ENCODE measurements at regions not wholly inside any gene's neighbourhood (a gene's known extent, or its start where the extent isn't known, plus 50 kb on each side); places are given as distances from the start of the nearest gene placed in this dataset.

DNA sequence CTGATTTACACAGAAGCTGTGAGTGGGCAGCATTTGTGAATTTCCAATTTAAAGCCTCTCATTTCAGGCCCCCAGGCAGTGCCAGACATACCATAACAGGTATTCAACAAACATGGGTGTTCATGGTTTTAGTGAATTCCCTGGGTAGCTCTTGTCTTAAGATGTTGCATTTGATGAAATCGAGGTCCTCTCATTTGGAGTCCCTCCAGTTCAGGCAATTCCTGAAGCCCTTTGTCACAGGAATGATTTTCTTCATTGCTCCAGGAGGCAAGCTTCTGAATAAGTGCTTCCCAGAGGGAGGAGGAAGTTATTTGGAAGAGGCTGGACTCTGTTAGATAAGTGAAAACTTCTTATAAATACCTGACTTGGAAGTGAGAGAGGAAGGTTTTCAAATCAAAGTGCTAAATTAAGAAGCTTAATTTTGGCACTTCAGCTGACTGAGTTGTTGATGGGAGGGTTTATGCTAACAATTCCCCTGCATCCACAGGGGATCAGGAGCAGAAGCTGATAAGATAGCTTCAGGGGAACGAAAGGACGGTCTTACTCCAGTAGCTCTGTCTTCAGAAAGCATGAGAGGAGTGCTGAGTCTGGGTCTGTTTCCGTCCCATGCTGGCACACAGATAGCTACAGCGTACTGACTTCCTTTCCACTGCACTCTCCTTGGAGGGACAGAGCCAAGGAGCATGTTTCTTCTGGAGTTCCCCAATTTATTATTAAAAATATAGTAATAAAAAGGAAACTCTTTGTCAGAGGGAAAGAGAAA is 543.1 kb downstream of the GBA3 start:
- DNase-seq, result peak; percentile 56

DNA sequence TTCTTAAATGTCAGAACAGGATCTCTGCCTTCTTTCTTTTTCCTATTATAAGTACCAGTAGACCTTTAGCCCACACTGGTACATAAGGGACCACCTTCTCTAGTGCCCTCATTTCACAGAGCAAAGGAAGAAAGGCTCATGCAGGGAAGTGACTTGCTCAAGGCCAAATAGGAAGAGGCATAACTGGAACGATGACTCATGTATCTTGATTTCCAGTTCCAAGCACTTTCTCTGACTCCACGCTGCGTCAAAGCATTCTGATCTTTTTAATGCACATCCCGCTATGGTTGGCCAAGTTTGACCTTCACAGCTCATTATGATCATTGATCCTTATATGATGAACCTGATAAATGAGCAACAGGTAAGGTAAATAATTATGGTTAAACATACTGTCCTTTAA is 542.0 kb downstream of the GBA3 start:
- peak; percentile 42 for DNase-seq

DNA sequence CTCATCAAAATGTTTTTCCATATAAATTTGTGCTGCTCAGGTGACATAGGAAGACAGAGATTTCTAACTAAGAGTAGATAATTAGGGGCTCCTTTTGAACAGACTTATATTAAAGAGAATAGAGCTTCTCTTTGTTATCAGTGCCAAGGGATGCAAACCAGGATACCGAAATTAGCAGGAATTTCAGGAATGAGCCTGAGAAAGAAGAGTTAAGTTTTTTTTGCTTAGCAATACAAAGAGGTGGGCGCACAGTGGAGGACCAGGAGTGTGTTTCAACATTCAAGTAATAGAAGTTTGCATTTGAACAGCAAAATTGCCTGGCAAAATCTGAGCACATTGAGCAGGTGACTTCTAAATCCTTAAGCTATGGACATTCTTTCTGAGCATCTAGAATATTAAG is 541.3 kb downstream of the GBA3 start:
- DNase-seq, result peak; percentile 2

DNA sequence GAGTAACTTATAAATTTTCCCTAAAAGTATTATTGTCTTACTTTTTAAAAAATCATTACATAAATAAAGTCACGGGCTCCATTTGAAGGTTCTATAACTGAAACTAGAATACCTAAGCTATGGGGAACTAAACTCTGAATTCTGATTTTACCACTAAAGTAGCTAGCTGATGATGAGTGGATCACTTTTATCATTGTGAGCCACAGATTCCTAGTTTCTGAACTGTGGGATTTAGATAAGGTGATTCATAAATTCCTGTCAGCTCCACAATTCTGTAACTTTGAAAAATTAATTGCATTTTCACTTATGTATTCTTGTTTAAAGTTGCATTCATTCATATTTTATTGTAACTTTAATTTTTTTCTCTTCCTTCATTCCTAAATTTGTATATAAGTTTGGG is 540.9 kb downstream of the GBA3 start:
- peak; percentile 69 for DNase-seq

DNA sequence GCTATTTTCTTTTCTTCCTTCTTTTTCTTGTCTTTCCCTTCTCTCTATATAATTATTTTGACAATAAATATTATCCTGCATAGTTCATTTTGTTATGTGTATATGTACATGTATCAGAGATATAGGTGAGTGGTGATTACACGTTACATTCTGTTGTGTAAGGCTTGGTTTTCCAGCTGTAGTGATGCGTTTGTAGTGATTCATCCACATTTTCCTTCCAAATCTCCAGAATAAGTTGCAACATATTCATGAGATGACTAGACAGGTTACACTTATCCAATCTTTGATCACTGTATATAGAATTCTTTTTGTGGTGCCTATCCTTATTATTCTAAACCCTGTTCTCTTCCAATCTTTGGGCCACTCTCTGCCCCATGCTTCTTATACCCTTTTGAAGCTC is 540.2 kb downstream of the GBA3 start:
- DNase-seq, result peak; percentile 79

DNA sequence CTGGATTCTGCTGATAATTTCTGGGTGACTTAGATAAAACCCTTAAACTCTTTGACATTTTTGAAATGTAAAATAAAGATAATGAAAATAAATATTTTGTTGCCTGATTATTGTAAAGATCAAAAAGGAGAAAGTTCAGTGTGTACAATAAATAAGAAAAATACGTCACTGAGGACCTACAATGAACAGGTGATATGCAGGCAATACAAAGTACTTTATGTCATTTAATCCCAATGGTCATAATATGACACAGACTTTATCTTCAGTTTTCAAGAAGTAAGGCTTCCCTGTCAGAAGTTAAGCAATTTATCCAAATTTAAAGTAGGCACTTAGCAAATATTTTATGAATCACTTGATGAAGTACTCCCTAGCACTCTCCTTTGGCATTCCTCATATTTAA is 532.8 kb downstream of the GBA3 start:
- DNase-seq, result no peak

DNA sequence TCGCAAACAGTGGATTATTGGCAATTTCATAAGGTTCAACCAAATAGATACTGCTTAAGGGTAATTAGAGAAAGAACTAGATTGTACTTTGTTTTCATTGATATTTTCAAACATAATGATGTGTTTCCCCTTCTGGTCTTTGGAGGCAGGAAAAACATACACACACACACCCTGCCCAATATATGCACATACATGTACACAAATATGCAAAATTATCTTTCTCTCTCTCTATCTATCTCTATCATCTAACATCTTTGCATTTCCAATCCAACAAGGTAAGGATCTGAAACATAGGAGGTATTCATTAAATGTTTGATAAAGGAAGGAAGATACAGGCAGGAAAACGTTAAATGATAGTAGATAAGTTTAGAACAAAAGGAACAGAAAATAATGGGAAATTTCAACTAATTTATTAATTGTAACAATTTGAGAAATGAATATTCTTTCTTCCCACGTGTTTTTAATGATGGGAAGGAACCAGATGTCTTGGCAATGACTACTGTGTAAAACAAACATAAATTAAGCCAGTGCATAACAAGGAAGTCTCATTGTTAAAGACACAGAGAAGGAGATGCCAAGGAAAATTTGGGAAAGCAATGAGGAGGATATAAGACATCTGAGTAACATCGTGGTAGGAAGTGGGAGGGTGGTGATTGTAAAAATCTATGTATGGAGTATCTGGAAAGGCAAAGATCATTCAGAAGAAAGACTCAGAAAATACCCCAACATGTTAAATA is 532.1 kb downstream of the GBA3 start:
- no peak for DNase-seq

DNA sequence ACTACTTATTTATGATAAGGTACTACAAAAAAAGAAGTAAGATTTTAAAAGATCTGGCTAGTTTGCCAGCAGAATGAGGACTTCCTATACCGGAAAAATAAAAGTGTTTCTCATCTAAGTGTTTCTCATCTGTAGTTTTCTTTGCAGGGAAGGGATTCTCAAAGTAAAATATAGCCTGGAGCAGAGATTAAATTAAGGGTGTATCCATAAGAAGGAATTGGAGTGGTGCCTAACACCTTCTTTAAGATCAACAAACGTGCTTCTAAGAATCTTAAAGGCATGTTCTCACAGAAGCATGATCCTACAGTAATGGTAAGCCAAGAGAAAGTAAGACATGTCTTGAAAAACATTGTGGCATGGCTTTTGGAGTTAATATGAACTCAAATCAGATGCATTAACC is 528.2 kb downstream of the GBA3 start:
- DNase-seq, result no peak

DNA sequence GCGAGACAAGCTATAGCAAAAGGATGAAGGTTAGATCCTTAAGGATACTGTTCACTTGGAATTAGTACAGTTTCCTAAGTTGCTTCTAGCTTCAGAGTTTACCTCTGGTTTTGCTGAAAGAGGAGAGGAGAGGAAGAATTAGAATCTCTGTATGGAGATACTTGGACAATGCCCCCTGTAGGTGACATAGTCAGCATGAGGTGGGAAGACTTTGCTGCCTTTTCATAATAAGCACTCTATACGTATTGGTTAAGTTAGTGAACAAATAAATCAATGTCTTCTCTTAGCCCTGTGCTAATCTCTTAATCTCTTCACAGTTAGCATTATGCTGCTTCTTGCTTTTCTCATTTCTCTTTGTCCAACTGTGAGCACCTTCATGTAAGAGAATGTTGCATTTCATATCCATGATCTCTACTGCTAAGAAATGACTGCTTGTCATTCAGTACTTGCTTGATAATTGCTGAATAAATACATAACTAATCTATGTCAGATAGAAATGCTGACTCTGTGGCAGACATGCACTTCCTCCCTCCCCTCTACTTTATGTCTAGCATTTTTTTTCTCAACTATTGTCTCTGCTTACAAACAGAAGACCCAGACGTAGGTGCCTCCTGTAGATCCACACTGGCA is 527.2 kb downstream of the GBA3 start:
- no peak for DNase-seq

DNA sequence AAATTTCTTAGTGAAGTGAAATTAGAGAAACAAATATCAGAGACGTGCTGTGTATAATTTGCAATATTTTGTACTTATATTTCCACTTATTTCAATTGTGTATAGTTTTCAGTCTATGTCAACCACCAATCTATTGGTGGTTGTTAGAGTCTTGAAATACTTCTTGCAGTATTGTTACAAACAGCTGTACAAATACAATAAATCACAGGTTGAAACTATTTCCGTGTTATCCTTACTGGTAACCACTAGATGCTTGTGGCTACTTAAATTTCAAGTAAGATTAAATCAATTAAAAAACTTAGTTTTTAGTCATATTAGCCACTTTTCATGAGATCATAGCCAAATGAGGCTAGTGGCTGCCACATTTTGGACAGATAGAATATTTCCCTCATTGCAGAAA is 520.5 kb downstream of the GBA3 start:
- no peak for DNase-seq

DNA sequence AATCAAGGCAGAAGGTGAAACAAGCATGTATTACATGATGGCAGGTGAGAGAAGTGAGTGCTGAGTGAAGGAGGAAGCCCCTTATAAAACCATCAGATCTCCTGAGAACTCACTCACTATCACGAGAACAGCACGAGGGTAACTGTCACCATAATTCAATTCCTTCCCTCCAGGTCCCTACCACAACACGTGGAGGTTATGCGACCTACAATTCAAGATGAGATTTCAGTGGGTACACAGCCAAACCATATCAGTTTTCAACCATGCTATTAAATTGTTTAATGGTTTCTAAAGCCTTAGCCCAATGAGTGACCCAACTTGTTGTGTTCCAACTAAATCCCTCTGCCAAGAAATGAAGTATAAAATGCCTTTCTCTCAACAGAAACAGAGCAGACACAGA is 519.8 kb downstream of the GBA3 start:
- DNase-seq, result no peak

DNA sequence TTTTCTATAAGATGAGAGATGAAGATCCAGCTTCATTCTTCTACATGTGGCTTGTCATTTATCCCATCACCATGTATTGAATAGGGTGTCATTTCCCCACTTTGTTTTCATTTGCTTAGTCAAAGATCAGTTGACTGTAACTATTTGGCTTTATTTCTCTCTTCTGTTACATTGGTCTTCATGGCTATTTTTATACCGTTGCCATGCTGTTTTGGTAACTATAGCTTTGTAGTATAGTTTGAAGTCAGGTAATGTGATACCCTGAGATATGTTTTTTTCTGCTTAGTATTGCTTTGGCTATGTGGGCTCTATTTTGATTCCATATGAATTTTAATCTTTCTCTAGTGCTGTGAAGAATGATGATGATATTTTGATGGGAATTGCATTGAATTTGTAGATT is 514.3 kb downstream of the GBA3 start:
- DNase-seq, result no peak

DNA sequence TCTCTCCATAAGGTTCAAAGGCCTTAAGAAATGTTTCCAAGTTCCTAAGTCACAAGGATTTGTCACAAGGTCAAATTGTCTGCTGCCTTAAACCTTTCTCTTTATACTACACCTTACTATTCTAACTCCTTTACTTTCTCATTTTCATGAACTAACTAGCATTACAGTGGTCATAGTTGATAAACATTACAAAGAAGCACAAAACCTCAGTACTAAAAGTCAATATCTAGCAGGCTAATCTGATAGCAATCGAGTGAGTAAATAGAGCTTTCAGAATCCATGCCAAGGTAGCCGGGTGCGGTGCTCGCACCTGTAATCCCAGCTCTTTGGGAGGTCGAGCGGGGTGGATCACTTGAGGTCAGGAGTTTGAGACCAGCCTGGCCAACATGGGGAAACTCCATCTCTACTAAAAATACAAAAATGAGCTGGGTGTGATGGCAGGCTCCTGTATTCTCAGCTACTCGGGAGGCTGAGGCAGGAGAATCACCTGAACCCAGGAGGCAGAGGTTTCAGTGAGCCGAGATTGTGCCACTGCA is 510.0 kb downstream of the GBA3 start:
- DNase-seq, result no peak

DNA sequence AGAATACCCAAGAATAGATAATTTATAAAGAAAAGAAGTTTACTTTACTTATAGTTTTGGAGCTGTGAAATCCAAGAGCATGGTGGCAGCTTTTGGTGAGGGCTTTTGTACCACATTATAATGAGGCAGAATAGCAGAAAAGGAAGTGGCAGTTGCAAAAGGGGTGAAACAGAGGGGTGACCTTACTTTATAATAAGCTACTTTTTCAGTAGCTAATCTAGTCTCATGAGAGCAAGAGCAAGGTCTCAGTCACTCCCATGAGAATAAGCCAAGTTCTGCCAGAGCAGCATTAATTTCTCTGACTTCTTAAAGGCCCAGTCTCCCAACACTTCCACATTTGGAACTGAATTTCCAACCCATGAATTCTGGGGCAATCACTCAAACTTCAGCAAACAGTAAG is 502.0 kb downstream of the GBA3 start:
- no peak for DNase-seq

DNA sequence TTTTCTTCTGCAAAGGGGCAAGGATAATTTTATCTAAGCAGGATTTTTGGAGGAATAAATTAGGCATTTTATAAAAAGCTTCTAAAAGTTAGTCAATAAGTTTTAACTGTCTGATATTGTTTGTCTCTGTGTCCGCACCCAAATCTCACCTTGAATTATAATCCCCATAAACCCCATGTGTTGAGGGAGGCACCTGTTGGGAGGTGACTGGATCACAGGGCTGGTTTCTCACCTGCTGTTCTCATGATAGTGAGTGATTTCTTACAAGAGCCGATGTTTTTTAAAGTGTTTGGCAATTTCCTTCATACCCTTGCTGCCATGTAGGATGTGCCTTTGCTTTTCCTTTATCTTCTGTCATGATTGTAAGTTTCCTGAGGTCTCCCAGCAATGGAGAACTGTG is 481.4 kb downstream of the GBA3 start:
- no peak for DNase-seq

DNA sequence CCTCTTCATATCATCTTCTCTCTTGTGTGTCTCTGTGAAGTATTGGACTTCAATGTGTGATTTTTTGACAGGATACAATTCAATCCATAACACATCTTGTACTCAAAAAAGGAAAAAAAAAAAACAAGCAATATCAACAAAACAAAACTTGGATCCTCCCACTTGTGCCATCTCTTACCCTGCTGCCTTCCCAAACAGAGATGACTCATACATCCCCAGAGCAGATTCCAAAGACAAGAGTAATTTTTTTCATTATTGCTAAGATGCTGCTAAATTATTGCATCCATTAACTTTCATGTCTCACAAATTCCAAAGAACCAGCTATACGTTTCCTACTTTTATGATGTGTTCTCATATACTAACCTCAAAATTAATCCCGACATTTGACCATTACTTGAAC is 479.2 kb downstream of the GBA3 start:
- DNase-seq, result peak; percentile 15

DNA sequence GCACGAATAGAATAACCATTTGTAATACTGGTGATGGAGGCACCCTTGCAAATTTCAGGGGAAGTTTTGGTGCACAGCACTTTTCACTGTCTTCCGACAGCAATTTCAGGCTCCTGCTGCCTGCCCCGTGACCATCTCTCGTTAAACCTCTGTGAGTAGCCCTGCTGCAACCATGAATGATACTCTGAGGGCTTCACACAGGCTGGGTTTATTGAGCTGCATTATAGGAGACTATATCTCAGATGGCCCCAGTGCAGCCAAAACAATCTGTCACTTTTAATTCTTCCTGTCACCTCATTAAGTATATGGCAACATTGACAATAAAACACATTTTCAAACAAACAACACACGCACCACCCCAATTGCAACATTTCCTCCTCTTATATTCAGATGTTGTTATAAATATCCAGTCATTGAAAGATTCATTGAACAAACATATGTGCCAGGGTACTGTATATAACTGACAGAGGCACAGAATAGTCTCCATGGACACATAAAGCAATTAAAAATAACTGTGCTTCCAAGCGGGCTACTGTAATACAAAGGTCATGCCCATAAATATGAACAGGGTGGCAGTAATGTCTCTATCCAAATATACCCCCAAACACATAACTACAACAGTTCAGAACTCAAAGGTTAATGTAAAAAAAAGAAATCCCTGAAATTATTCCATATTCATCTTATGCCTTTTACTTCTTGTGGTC is 477.0 kb downstream of the GBA3 start:
- no peak for DNase-seq

DNA sequence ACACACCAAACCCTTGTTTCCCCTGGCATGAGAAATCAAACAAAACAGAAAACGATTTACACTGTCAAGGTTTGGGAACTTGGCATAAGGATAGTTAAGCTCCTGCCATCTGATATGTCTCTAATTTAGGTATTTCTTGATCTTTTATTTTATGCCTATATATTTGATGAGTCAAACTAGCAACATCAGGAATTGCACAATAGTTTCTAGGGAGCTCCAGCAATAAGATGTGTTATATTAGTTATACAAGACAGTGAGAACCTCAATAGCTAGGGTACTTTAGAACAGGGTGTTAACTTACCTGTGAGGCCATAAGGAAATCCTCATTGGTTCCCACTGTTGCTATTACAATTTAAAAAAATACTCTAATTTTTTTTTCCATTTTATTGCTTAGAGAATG is 474.2 kb downstream of the GBA3 start:
- no peak for DNase-seq

DNA sequence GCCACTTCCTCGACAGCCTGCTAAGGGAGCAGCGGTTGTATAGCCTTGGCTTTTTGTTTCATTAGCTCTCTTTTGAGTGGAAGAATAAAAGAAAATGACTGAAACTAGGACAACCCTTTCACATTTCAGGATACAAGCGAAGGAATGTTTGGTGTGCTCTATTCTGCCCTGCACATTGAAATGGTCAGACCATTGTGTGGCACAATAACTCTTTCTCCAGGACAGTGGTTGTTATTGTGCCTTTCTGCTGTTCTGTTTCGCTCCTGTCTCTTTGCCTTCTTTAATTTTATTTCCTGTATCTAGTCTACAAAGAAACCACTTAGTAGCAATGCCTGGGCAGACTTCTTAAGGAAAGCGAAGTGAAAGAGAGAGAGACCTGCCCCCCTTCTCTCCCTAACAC is 473.7 kb downstream of the GBA3 start:
- no peak for DNase-seq

DNA sequence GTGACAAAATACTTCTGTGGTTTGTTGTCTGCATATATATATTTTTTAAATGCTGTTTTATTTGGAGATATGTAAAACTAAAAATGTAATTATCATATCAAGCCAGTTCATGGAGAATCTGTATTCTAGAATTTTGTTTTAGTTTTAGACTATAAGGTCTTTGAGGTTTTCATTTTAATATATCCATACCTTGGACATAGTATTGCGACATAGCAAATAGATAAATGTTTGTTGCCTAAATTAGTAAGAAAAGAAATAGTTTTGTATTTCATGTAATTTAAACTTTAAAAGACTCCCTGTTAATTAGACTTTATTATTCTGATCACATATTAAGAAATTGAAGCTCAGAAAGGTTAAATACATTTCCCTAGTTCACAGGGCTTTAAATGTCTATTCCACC is 472.9 kb downstream of the GBA3 start:
- no peak for DNase-seq

DNA sequence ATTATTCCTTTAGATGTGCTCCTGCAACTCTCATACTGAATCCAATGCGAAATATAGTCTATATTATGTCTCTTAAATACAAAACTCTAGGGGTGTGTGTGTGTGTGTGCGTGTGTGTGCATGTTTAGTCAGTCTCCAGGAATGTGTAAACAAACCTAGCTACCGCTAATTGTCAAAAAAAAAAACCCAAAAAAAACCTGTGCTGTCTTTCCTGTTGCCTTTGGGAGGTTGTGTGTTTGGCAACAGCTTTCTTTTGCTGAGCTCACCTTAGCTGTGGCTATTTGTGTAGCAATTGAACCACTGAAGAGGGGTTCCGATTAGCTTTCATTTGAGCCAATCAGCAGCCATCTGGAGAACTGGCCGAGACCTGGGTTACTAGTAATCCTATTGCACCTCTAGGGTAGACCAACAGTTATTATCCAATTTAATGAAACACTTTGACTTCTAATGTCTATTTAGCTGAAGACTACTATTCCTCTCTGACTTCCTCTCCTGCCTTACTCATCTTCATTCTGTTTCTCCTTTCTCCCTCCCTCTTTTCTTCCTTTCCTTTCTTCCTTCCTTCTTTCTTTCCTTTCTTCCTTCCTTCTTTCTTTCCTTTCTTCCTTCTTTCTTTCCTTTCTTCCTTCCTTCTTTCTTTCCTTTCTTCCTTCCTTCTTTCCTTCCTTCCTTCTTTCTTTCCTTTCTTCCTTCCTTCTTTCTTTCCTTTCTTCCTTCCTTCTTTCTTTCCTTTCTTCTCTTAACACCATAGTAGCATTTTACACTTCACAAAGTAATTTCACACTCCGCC is 471.1 kb downstream of the GBA3 start:
- DNase-seq, result peak; percentile 6

DNA sequence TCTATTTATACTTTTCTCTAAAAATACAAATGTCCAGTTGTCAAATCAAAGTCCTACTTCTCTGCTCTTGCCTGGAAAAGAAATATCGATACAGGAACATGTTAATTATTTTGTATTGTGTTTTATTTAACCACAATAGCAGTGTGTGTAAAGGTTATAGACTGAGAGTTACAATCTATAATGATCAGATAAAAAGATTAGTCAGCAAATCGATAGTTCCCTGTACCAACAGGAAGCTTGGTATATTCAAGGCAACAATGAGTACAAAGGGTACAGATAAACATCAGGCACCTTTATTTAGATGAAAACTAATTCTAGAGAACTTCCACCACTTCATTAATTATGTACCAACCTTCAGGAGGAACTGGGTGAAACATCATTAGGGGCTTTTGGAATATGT is 469.5 kb downstream of the GBA3 start:
- no peak for DNase-seq

DNA sequence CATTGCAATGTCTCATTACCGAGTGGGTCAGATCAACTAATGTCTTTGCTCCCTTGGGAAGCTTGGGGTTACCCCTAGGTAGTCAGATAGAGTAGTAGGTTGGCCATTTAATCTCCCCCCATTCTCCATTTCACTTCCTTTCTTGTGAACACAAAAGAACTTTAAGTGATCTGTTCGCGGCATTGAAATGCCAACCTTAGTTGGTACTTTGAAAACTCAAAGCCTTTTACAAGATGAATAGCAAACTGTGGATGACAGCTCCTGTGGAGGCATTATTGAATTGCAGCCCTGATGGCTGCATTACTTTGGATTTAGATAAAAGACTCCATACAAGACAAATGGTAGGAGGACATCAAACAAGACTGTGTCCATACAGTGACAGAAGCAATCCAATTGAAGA is 469.1 kb downstream of the GBA3 start:
- DNase-seq, result no peak
